Activated CD8-positive, alpha-beta memory T cell treated with anti-CD3 and anti-CD28 coated beads, Interleukin-2, amount 50 U/mL, for 48 hours (primary cell): ENCODE measurements at regions not wholly inside any gene's neighbourhood (a gene's known extent, or its start where the extent isn't known, plus 50 kb on each side); places are given as distances from the start of the nearest gene placed in this dataset.
"Not testable (repeated sequence)": the region's sequence is repeated elsewhere in the genome, so short reads cannot be mapped to it uniquely, and the experiment has no call there.

Experiments
- DNase-seq: peaks from one replicate; pipeline ENCODE4 v3.0.0-alpha.2; 2020

GRCh38 chr6:15089569-15090144, 156.2 kb upstream of the JARID2 start:
- no peak for DNase-seq

GRCh38 chr6:15090145-15090579, 155.7 kb upstream of the JARID2 start:
- no peak for DNase-seq

GRCh38 chr6:15090745-15091384, 155.0 kb upstream of the JARID2 start:
- DNase-seq, result no peak

GRCh38 chr6:15096894-15097837, 148.7 kb upstream of the JARID2 start:
- DNase-seq, result no peak

GRCh38 chr6:15101130-15101529, 144.7 kb upstream of the JARID2 start:
- no peak for DNase-seq

- DNase-seq, result no peak
Observed at GRCh38 chr6:15102241-15102640, 143.6 kb upstream of the JARID2 start.

- no peak for DNase-seq
Observed at GRCh38 chr6:15106958-15107643, 138.8 kb upstream of the JARID2 start.

GRCh38 chr6:15107644-15108382, 138.1 kb upstream of the JARID2 start:
- DNase-seq, result no peak

- DNase-seq, result no peak
Observed at GRCh38 chr6:15108383-15108715, 137.5 kb upstream of the JARID2 start.

GRCh38 chr6:15109338-15110090, 136.4 kb upstream of the JARID2 start:
- no peak for DNase-seq

- DNase-seq, result no peak
Observed at GRCh38 chr6:15110726-15111354, 135.0 kb upstream of the JARID2 start.

GRCh38 chr6:15111576-15111975, 134.3 kb upstream of the JARID2 start:
- DNase-seq, result not testable (repeated sequence)

- DNase-seq, result no peak
Observed at GRCh38 chr6:15113587-15113986, 132.3 kb upstream of the JARID2 start.

GRCh38 chr6:15114061-15114460, 131.8 kb upstream of the JARID2 start:
- no peak for DNase-seq

GRCh38 chr6:15116889-15117288, 129.0 kb upstream of the JARID2 start:
- no peak for DNase-seq

- no peak for DNase-seq
Observed at GRCh38 chr6:15121443-15121842, 124.4 kb upstream of the JARID2 start.

- DNase-seq, result no peak
Observed at GRCh38 chr6:15121977-15122550, 123.8 kb upstream of the JARID2 start.

- peak; percentile 56 for DNase-seq
Observed at GRCh38 chr6:15129887-15130286, 116.0 kb upstream of the JARID2 start.

- DNase-seq, result no peak
Observed at GRCh38 chr6:15131234-15131633, 114.6 kb upstream of the JARID2 start.

GRCh38 chr6:15131651-15132061, 114.2 kb upstream of the JARID2 start:
- DNase-seq, result no peak

GRCh38 chr6:15132167-15132566, 113.7 kb upstream of the JARID2 start:
- no peak for DNase-seq
